SK-N-SH treated with all-trans-retinoic acid at 6 μM for 48 hours (cell line): ENCODE measurements at regions not wholly inside any gene's neighbourhood (a gene's known extent, or its start where the extent isn't known, plus 50 kb on each side); places are given as distances from the start of the nearest gene placed in this dataset.

Experiments
- ATAC-seq: fragments of 200-7000 bp; cut with Tn5 transposase; 3 replicates; pipeline ENCODE4 v1.9.1; 2020; ENCODE audit warnings: mild to moderate bottlenecking, moderate library complexity
- ARNTL ChIP-seq: fragments of 450-650 bp; formaldehyde crosslinking; IDR thresholded peaks from 2 replicates; pipeline ENCODE4 v1.5.0; 2020; ENCODE audit warnings: low read depth, mild to moderate bottlenecking, moderate library complexity, borderline replicate concordance
- BACH2 ChIP-seq: fragments of 250-450 bp; sonication (Bioruptor Pico); IDR thresholded peaks from 2 replicates; pipeline ENCODE4 v1.9.0; 2021; ENCODE audit warnings: mild to moderate bottlenecking, borderline replicate concordance
- CREB5 ChIP-seq: fragments of 250-450 bp; sonication (Bioruptor Pico); IDR thresholded peaks from 2 replicates; pipeline ENCODE4 v1.5.1; 2020; ENCODE audit warnings: low read depth, mild to moderate bottlenecking, moderate library complexity
- CSDC2 ChIP-seq: fragments of 250-450 bp; sonication (Bioruptor Pico); IDR thresholded peaks from 2 replicates; pipeline ENCODE4 v1.5.0; 2020; ENCODE audit warnings: mild to moderate bottlenecking, moderate library complexity
- CSRNP3 ChIP-seq: fragments of 250-450 bp; sonication (Bioruptor Pico); IDR thresholded peaks from 2 replicates; pipeline ENCODE4 v1.5.1; 2021; ENCODE audit warnings: mild to moderate bottlenecking, moderate library complexity
- ESRRG ChIP-seq: fragments of 250-450 bp; sonication (Bioruptor Pico); IDR thresholded peaks from 2 replicates; pipeline ENCODE4 v1.6.1; 2021; ENCODE audit warnings: mild to moderate bottlenecking
- ISL1 ChIP-seq: fragments of 250-450 bp; sonication (Bioruptor Pico); IDR thresholded peaks from 2 replicates; pipeline ENCODE4 v2.1.2; 2022; ENCODE audit warnings: mild to moderate bottlenecking, moderate library complexity
- OSR1 ChIP-seq: fragments of 250-450 bp; sonication (Bioruptor Pico); IDR thresholded peaks from 2 replicates; pipeline ENCODE4 v1.8.0; 2022; ENCODE audit warnings: moderate library complexity, mild to moderate bottlenecking, inconsistent platforms
- POU6F1 ChIP-seq: fragments of 250-450 bp; sonication (Bioruptor Pico); IDR thresholded peaks from 2 replicates; pipeline ENCODE4 v1.8.0; 2021; ENCODE audit warnings: low read depth, mild to moderate bottlenecking, moderate library complexity, borderline replicate concordance
- PPARA ChIP-seq: fragments of 250-450 bp; sonication (Bioruptor Pico); IDR thresholded peaks from 2 replicates; pipeline ENCODE4 v1.5.0; 2020; ENCODE audit warnings: mild to moderate bottlenecking, borderline replicate concordance
- RARB ChIP-seq: fragments of 250-450 bp; sonication (Bioruptor Pico); IDR thresholded peaks from 2 replicates; pipeline ENCODE4 v1.8.0; 2021; ENCODE audit warnings: mild to moderate bottlenecking, moderate library complexity
- SNAI2 ChIP-seq: fragments of 250-450 bp; sonication (Bioruptor Pico); IDR thresholded peaks from 2 replicates; pipeline ENCODE4 v1.5.0; 2020; ENCODE audit warnings: mild to moderate bottlenecking, moderate library complexity
- TCF4 ChIP-seq: fragments of 250-450 bp; sonication (Bioruptor Pico); IDR thresholded peaks from 2 replicates; pipeline ENCODE4 v1.8.0; 2021; ENCODE audit warnings: mild to moderate bottlenecking, moderate library complexity, borderline replicate concordance
- TOX ChIP-seq: fragments of 250-450 bp; sonication (Bioruptor Pico); IDR thresholded peaks from 2 replicates; pipeline ENCODE4 v1.8.0; 2021; ENCODE audit warnings: mild to moderate bottlenecking, moderate library complexity, borderline replicate concordance
- TSHZ2 ChIP-seq: fragments of 250-450 bp; sonication (Bioruptor Pico); IDR thresholded peaks from 2 replicates; pipeline ENCODE4 v1.5.0; 2020; ENCODE audit warnings: mild to moderate bottlenecking, moderate library complexity
- ZFP3 ChIP-seq: fragments of 250-450 bp; sonication (Bioruptor Pico); IDR thresholded peaks from 2 replicates; pipeline ENCODE4 v1.5.0; 2020; ENCODE audit warnings: mild to moderate bottlenecking, moderate library complexity
- ZFP30 ChIP-seq: fragments of 450-650 bp; formaldehyde crosslinking; IDR thresholded peaks from 2 replicates; pipeline ENCODE4 v1.5.0; 2022; ENCODE audit warnings: mild to moderate bottlenecking, moderate library complexity
- ZNF565 ChIP-seq: fragments of 450-650 bp; formaldehyde crosslinking; conservative IDR thresholded peaks from 2 replicates; pipeline ENCODE4 v1.5.0; 2020; ENCODE audit warnings: low read depth, mild to moderate bottlenecking, moderate library complexity
- ZNF70 ChIP-seq: fragments of 450-650 bp; formaldehyde crosslinking; IDR thresholded peaks from 2 replicates; pipeline ENCODE4 v1.5.0; 2020; ENCODE audit warnings: mild to moderate bottlenecking, moderate library complexity

GRCh38 chr10:61250131-61250530 lies 203.1 kb downstream of the TMEM26 start:
- no peak for ATAC-seq
- TF ChIP-seq TOX (no peak), ZFP3 (no peak)

- no peak for TF ChIP-seq TCF4
- TF ChIP-seq ZNF70 (CRISPR knock-in tag), result no peak
- TF ChIP-seq SNAI2 (CRISPR knock-in tag), result no peak
- no peak for TF ChIP-seq TSHZ2 (CRISPR knock-in tag)
- no peak for TF ChIP-seq ZFP3
- no peak for TF ChIP-seq ZNF565 (CRISPR knock-in tag)
- ATAC-seq, result no peak
These were observed 205.2 kb downstream of the TMEM26 start for GRCh38 chr10:61248013-61248412.

- no peak for ATAC-seq
- TF ChIP-seq ZNF565 (CRISPR knock-in tag), result no peak
- no peak for TF ChIP-seq ZFP30 (CRISPR knock-in tag)
- TF ChIP-seq ESRRG (CRISPR knock-in tag), result no peak
- TF ChIP-seq CSDC2 (CRISPR knock-in tag), result no peak
- TF ChIP-seq RARB (CRISPR knock-in tag), result no peak
- TF ChIP-seq ISL1 (CRISPR knock-in tag), result no peak
- no peak for TF ChIP-seq TSHZ2 (CRISPR knock-in tag)
- TF ChIP-seq TCF4, result no peak
- TF ChIP-seq CSRNP3 (CRISPR knock-in tag), result no peak
These were observed 208.9 kb downstream of the TMEM26 start for GRCh38 chr10:61244261-61244775.

GRCh38 chr10:61232780-61233179 lies 220.4 kb downstream of the TMEM26 start:
- TF ChIP-seq CREB5 (CRISPR knock-in tag), result no peak
- no peak for TF ChIP-seq ZFP3
- TF ChIP-seq ZNF70 (CRISPR knock-in tag), result no peak
- TF ChIP-seq POU6F1 (CRISPR knock-in tag), result no peak
- TF ChIP-seq PPARA, result no peak
- no peak for TF ChIP-seq CSDC2 (CRISPR knock-in tag)
- no peak for TF ChIP-seq BACH2 (CRISPR knock-in tag)
- TF ChIP-seq ARNTL (CRISPR knock-in tag), result no peak
- TF ChIP-seq TCF4, result no peak
- no peak for TF ChIP-seq OSR1 (CRISPR knock-in tag)
- no peak for TF ChIP-seq ZNF565 (CRISPR knock-in tag)
- no peak for TF ChIP-seq CSRNP3 (CRISPR knock-in tag)
- TF ChIP-seq ZFP30 (CRISPR knock-in tag), result no peak
- no peak for TF ChIP-seq RARB (CRISPR knock-in tag)
- TF ChIP-seq ESRRG (CRISPR knock-in tag), result no peak
- no peak for TF ChIP-seq TSHZ2 (CRISPR knock-in tag)
- no peak for ATAC-seq
